HG03342 (cell line): ENCODE measurements at regions not wholly inside any gene's neighbourhood (a gene's known extent, or its start where the extent isn't known, plus 50 kb on each side); places are given as distances from the start of the nearest gene placed in this dataset.
A peak's percentile ranks its signal among the peaks of the same experiment; 100 is the strongest.
"Not testable (repeated sequence)": the region's sequence is repeated elsewhere in the genome, so short reads cannot be mapped to it uniquely, and the experiment has no call there.

Experiments used
- ATAC-seq: cut with Tn5 transposase; IDR thresholded peaks from one replicate; pipeline ENCODE4 v1.9.1; 2021; ENCODE audit warnings: mild to moderate bottlenecking, moderate library complexity; ENCODE audit not compliant: unreplicated experiment

GRCh38 chrX:155819966-155820491 is 61.1 kb upstream of the VAMP7 start:
- peak; percentile 53 for ATAC-seq

- ATAC-seq = no peak
These were observed 61.6 kb upstream of the VAMP7 start for GRCh38 chrX:155819525-155819924.

- not testable (repeated sequence) for ATAC-seq
These were observed 66.8 kb upstream of the VAMP7 start for GRCh38 chrX:155814391-155814790.

GRCh38 chrX:155779831-155780230 is 101.3 kb upstream of the VAMP7 start:
- no peak for ATAC-seq

- ATAC-seq = no peak
These were observed 102.1 kb upstream of the VAMP7 start for GRCh38 chrX:155778844-155779553.

GRCh38 chrX:155774387-155774786 is 106.8 kb upstream of the VAMP7 start:
- ATAC-seq = no peak

- ATAC-seq = no peak
These were observed 113.0 kb upstream of the VAMP7 start for GRCh38 chrX:155767876-155768769.

- no peak for ATAC-seq
These were observed 113.9 kb upstream of the VAMP7 start for GRCh38 chrX:155767051-155767875.

GRCh38 chrX:155766321-155766720 is 114.8 kb upstream of the VAMP7 start:
- no peak for ATAC-seq

GRCh38 chrX:155761185-155761584 is 120.0 kb upstream of the VAMP7 start:
- no peak for ATAC-seq

- no peak for ATAC-seq
These were observed 123.9 kb upstream of the VAMP7 start for GRCh38 chrX:155757046-155757759.

- ATAC-seq = no peak
These were observed 125.3 kb upstream of the VAMP7 start for GRCh38 chrX:155755706-155756337.

GRCh38 chrX:155751131-155751530 is 130.0 kb upstream of the VAMP7 start:
- no peak for ATAC-seq

GRCh38 chrX:155747520-155747919 is 133.6 kb upstream of the VAMP7 start:
- no peak for ATAC-seq

- ATAC-seq = no peak
These were observed 133.0 kb upstream of the TMLHE start for GRCh38 chrX:155745792-155746191.

GRCh38 chrX:155744534-155744933 is 131.8 kb upstream of the TMLHE start:
- no peak for ATAC-seq

- ATAC-seq = not testable (repeated sequence)
These were observed 115.6 kb upstream of the TMLHE start for GRCh38 chrX:155728335-155728734.

- ATAC-seq = no peak
These were observed 106.3 kb upstream of the TMLHE start for GRCh38 chrX:155718972-155719586.

- ATAC-seq = no peak
These were observed 102.4 kb upstream of the TMLHE start for GRCh38 chrX:155715141-155715540.
